Stimulated activated CD4-positive, alpha-beta T cell treated with anti-CD3 and anti-CD28 coated beads, Interleukin-12 subunit alpha, Interleukin-12 subunit beta, amount 100 ng/mL, for 48 hours (primary cell): ENCODE measurements at regions not wholly inside any gene's neighbourhood (a gene's known extent, or its start where the extent isn't known, plus 50 kb on each side); places are given as distances from the start of the nearest gene placed in this dataset.
"Not testable (repeated sequence)": the region's sequence is repeated elsewhere in the genome, so short reads cannot be mapped to it uniquely, and the experiment has no call there.

ENCODE experiments used
- DNase-seq, 3 donors: peaks; one replicate each; pipeline ENCODE4 v3.0.0-alpha.2; 2020; ENCODE audit warnings: low read depth in 2 of 3, low spot score in 1 of 3

- no peak for DNase-seq
Measured at GRCh38 chr2:83462881-83463280, 996.2 kb downstream of the SUCLG1 start.

- no peak for DNase-seq
Measured at GRCh38 chr2:83461135-83461534, 997.9 kb downstream of the SUCLG1 start.

GRCh38 chr2:83459456-83459855 is 999.6 kb downstream of the SUCLG1 start:
- no peak for DNase-seq

GRCh38 chr2:83435989-83436388 is 1023.1 kb downstream of the SUCLG1 start:
- no peak for DNase-seq

GRCh38 chr2:83420993-83421392 is 1038.1 kb downstream of the SUCLG1 start:
- DNase-seq = no peak

GRCh38 chr2:83394134-83394904 is 1064.8 kb downstream of the SUCLG1 start:
- no peak for DNase-seq

- DNase-seq = no peak
Measured at GRCh38 chr2:83388804-83389203, 1070.3 kb downstream of the SUCLG1 start.

GRCh38 chr2:83386549-83386948 is 1072.5 kb downstream of the SUCLG1 start:
- no peak for DNase-seq

GRCh38 chr2:83378921-83379320 is 1080.2 kb downstream of the SUCLG1 start:
- no peak for DNase-seq

GRCh38 chr2:83376731-83377130 is 1082.3 kb downstream of the SUCLG1 start:
- no peak for DNase-seq

- DNase-seq = no peak
Measured at GRCh38 chr2:83370419-83370762, 1088.7 kb downstream of the SUCLG1 start.

GRCh38 chr2:83369601-83370418 is 1089.3 kb downstream of the SUCLG1 start:
- no peak for DNase-seq

- no peak for DNase-seq
Measured at GRCh38 chr2:83368916-83369315, 1090.2 kb downstream of the SUCLG1 start.

- DNase-seq = no peak
Measured at GRCh38 chr2:83368461-83368860, 1090.6 kb downstream of the SUCLG1 start.

GRCh38 chr2:83365476-83365875 is 1093.6 kb downstream of the SUCLG1 start:
- DNase-seq = no peak

GRCh38 chr2:83364264-83364663 is 1094.8 kb downstream of the SUCLG1 start:
- no peak for DNase-seq

GRCh38 chr2:83363138-83363537 is 1095.9 kb downstream of the SUCLG1 start:
- not testable (repeated sequence) for DNase-seq

GRCh38 chr2:83359336-83359735 is 1099.7 kb downstream of the SUCLG1 start:
- DNase-seq = no peak

GRCh38 chr2:83342860-83343329 is 1116.2 kb downstream of the SUCLG1 start:
- no peak for DNase-seq

GRCh38 chr2:83340424-83340823 is 1118.7 kb downstream of the SUCLG1 start:
- no peak for DNase-seq

- DNase-seq = not testable (repeated sequence)
Measured at GRCh38 chr2:83339942-83340341, 1119.1 kb downstream of the SUCLG1 start.

GRCh38 chr2:83331810-83332209 is 1127.3 kb downstream of the SUCLG1 start:
- no peak for DNase-seq
